ENCODE measurements at regions not wholly inside any gene's neighbourhood (a gene's known extent, or its start where the extent isn't known, plus 50 kb on each side); places are given as distances from the start of the nearest gene placed in this dataset.

DNA sequence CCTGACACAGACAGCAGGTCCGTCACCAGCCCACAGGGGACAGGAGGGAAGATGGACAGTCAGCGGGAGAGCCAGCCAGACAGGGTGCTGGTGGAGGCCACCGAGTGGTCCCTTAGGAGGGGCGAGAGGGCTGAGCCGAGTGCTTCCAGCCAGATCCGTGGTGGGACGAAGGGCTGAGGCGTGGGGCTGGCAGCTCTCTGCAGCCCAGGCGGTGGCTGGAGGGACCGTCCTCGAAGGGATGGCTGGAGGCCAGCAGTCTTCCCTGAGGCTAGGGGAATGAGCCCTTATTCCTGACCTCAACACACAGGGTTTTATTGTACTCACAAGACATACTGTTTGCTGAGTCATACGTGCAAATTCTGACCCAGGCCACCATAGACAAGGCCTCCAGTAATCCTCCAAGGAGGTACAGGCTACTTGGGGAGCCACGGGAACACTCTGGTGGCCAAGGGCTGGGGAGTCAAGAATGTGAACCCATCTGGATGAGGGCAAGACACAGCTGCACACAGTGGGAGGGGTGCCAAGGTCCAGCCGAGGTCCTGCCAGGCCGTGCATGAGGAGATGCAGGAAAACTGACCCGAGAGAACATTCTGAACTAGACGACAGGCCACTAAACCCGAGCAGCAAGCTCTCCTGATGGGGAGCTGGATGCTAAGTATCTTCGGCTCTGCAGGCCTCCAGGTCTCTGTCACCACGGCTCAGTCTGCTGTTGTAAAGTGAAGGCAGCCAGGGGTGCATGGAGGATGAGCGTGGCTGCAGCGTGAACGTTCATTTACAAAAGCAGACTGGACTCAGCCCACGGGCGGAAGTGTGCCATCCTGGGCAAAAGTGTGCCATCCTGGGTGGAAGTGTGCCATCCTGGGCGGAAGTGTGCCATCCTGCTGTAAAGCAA is 242.5 kb downstream of the TTLL2 start:
- H3K27ac Mint-ChIP-seq (ENCODE audit: unreplicated experiment) = no peak overlapping the region
- no peaks in the 10 kb centered on the region for H3K9me3 Mint-ChIP-seq (ENCODE audit: unreplicated experiment)
- peaks cover 4% of the 10 kb centered on the region for H3K27me3 Mint-ChIP-seq (ENCODE audit: unreplicated experiment)
- H3K4me1 Mint-ChIP-seq (ENCODE audit: low read depth, unreplicated experiment) = no peaks in the 10 kb centered on the region
- TF ChIP-seq, protein P1, sequence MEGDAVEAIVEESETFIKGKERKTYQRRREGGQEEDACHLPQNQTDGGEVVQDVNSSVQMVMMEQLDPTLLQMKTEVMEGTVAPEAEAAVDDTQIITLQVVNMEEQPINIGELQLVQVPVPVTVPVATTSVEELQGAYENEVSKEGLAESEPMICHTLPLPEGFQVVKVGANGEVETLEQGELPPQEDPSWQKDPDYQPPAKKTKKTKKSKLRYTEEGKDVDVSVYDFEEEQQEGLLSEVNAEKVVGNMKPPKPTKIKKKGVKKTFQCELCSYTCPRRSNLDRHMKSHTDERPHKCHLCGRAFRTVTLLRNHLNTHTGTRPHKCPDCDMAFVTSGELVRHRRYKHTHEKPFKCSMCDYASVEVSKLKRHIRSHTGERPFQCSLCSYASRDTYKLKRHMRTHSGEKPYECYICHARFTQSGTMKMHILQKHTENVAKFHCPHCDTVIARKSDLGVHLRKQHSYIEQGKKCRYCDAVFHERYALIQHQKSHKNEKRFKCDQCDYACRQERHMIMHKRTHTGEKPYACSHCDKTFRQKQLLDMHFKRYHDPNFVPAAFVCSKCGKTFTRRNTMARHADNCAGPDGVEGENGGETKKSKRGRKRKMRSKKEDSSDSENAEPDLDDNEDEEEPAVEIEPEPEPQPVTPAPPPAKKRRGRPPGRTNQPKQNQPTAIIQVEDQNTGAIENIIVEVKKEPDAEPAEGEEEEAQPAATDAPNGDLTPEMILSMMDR (IDR thresholded peaks at IDR 0.05; ENCODE audit: partially characterized antibody, unreplicated experiment) = no peak
- no peak overlapping the region for H3K4me3 Mint-ChIP-seq (ENCODE audit: unreplicated experiment)
- no peak for DNase-seq
- peaks cover 4% of the 10 kb centered on the region for H3K36me3 Mint-ChIP-seq (ENCODE audit: unreplicated experiment)

DNA sequence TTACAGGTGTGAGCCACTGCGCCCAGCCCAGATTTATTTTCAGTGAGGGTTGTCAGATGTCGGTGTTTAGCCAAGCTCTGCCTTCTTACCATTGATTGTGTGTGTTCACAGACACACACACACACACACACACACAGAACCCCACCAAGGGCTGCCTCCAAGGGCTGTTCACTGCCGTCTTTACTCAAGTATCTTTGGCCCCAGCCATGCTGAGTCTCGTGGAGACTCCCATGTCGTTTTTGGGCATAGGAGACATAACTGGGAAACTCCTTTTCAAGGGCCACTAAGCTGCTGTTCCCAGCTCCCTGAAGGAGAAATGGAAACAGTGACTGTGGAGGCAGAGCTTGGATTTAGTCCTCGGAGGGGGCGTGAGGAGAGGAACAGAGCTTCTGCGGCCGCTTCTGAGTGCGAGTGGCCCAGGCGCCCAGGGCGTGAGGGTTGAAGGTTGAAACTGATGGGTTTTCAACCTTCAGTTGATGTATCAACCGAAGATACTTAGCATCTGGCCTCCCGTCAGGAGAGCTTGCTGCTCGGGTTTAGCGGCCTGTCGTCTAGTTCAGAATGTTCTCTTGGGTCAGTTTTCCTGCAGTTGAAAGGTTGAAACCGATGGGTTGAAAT is 243.6 kb downstream of the TTLL2 start:
- H3K36me3 Mint-ChIP-seq (ENCODE audit: unreplicated experiment) = peaks cover 4% of the 10 kb centered on the region
- H3K4me3 Mint-ChIP-seq (ENCODE audit: unreplicated experiment) = no peak overlapping the region
- peaks cover 4% of the 10 kb centered on the region for H3K27me3 Mint-ChIP-seq (ENCODE audit: unreplicated experiment)
- peaks cover 5% of the 10 kb centered on the region for H3K4me1 Mint-ChIP-seq (ENCODE audit: low read depth, unreplicated experiment)
- H3K9me3 Mint-ChIP-seq (ENCODE audit: unreplicated experiment) = no peaks in the 10 kb centered on the region
- TF ChIP-seq, protein P1 (IDR thresholded peaks at IDR 0.05; ENCODE audit: partially characterized antibody, unreplicated experiment) = no peak
- no peak for DNase-seq
- H3K27ac Mint-ChIP-seq (ENCODE audit: unreplicated experiment) = no peak overlapping the region

DNA sequence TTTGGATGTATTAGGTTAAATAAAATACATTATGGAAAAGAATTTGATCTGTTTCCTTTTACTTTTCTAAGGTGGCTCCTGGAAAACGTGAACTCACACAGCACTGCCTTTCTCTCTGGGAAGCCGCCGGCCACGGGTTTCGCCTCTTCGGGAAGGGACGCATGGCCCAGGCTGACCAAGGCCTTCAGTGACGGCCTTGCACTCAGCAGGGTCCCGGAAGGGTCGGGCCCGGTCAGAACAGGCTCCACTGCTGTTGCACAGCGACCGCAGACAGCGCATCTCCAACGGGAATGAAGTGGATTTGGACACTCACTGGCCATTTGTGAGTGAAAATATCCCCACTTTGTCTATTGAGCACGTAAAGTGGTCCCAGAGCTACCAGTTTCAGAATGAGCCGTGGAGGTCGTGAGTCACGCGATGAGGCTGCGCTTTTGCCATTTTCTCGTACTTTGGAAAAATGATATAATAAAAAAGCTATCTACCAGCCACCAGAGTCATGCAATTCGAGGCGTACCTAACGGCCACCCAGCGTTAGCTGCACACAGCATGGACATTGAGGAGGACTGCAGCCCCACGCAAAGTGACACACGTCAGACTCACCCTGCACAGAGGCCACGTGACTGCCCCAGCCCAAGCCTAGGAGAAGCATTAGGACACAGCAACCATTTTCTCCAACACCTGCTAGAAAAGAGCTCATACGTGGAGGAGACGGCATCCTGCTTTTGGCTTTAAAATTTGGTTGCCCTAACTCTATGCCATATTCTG is 244.3 kb downstream of the TTLL2 start:
- Mint-ChIP-seq H3K27ac (ENCODE audit: unreplicated experiment) (no peak overlapping the region), H3K36me3 (ENCODE audit: unreplicated experiment) (peaks cover 4% of the 10 kb centered on the region), H3K9me3 (ENCODE audit: unreplicated experiment) (peaks cover 1% of the 10 kb centered on the region), H3K27me3 (ENCODE audit: unreplicated experiment) (peaks cover 4% of the 10 kb centered on the region), H3K4me3 (ENCODE audit: unreplicated experiment) (no peak overlapping the region), H3K4me1 (ENCODE audit: low read depth, unreplicated experiment) (peaks cover 7% of the 10 kb centered on the region)
- TF ChIP-seq, protein P1 (IDR thresholded peaks at IDR 0.05; ENCODE audit: partially characterized antibody, unreplicated experiment) = no peak
- no peak for DNase-seq

DNA sequence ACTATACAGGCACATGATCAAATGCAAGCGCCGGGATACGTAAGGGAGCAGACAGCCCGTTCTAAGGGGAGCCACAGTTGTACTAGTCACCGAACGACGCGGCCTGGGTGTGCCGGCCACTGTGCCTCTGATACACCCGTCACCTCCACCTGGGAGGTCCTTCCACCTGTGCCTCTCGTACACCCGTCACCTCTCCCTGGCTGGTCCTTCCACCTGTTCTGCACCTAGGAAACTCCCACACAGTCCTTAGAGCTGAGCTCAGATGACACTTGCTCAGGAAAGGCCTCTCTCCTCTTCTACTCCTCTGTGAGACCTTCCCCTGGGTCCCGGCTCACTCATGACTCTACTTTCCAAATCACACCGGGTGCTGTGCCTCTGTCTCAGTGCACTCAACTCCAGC is 245.0 kb downstream of the TTLL2 start:
- Mint-ChIP-seq H3K27ac (ENCODE audit: unreplicated experiment) (no peak overlapping the region), H3K4me3 (ENCODE audit: unreplicated experiment) (no peak overlapping the region), H3K4me1 (ENCODE audit: low read depth, unreplicated experiment) (peaks cover 11% of the 10 kb centered on the region), H3K9me3 (ENCODE audit: unreplicated experiment) (peaks cover 2% of the 10 kb centered on the region), H3K36me3 (ENCODE audit: unreplicated experiment) (peaks cover 3% of the 10 kb centered on the region), H3K27me3 (ENCODE audit: unreplicated experiment) (peaks cover 4% of the 10 kb centered on the region)
- TF ChIP-seq, protein P1 (IDR thresholded peaks at IDR 0.05; ENCODE audit: partially characterized antibody, unreplicated experiment) = no peak
- no peak for DNase-seq

All from glutamatergic neuron (in vitro differentiated cells).